Adrenal gland (tissue), 9 donors: ENCODE measurements at regions not wholly inside any gene's neighbourhood (a gene's known extent, or its start where the extent isn't known, plus 50 kb on each side); places are given as distances from the start of the nearest gene placed in this dataset.

Source experiments
- DNase-seq, 7 donors: peaks; one replicate each; pipeline ENCODE4 v3.0.0-alpha.2; 2019 to 2020
- H3K27ac ChIP-seq, 5 donors: fragments of 200-600 bp; sonication (generic) in 4 of 5; 1 replicate in 3 of 5; 2 replicates in 2 of 5; pipeline versions ENCODE4 v1.5.1 to v1.8.0; 2016 to 2020; ENCODE audit warnings: mild to moderate bottlenecking in 1 of 5
- H3K27me3 ChIP-seq: fragments of 200-600 bp; 2 replicates; pipeline ENCODE4 v1.8.0; 2021
- H3K36me3 ChIP-seq, 2 donors: fragments of 200-600 bp; replicated peaks in 1 of 2; 1 replicate in 1 of 2; 2 replicates in 1 of 2; pipeline versions ENCODE4 v1.5.1 to v1.8.0; 2018 to 2022
- H3K4me1 ChIP-seq, 2 donors: fragments of 200-600 bp; replicated peaks in 1 of 2; 1 replicate in 1 of 2; 2 replicates in 1 of 2; pipeline versions ENCODE4 v1.5.1 to v1.8.0; 2018 to 2021
- H3K4me3 ChIP-seq, 4 donors: fragments of 200-600 bp; sonication (generic) in 3 of 4; one replicate each; pipeline ENCODE4 v1.5.1; 2016 to 2018
- H3K9me3 ChIP-seq, 3 donors: fragments of 200-600 bp; sonication (generic) in 1 of 3; replicated peaks in 1 of 3; 1 replicate in 2 of 3; 2 replicates in 1 of 3; pipeline versions ENCODE4 v1.5.1 to v1.8.0; 2016 to 2021
- CTCF ChIP-seq, 6 experiments: fragments of 450-650 bp in 4 of 6; fragments of 200-600 bp in 2 of 6; sonication (generic) in 1 of 6; IDR thresholded peaks; 1 replicate in 5 of 6; 2 replicates in 1 of 6; pipeline versions ENCODE4 v1.5.1 to v1.8.0; 2016 to 2021; ENCODE audit warnings: antibody characterized with exemption in 6 of 6, mild to moderate bottlenecking in 2 of 6, moderate library complexity in 1 of 6
- POLR2A ChIP-seq, 2 donors: fragments of 450-650 bp; IDR thresholded peaks; one replicate each; pipeline ENCODE4 v1.6.1; 2017; ENCODE audit warnings: antibody characterized with exemption in 2 of 2, mild to moderate bottlenecking in 2 of 2, moderate library complexity in 1 of 2
- WGBS, 4 donors: extraction: QIAGEN DNeasy Blood & Tissue Kit in 2 of 4; methylation state at CpG; one replicate each; pipeline versions ENCODE4 v1.1.5 to v1.1.7; 2013 to 2017; 5-methylcytosine and 5-hydroxymethylcytosine counted together
- intact Hi-C, 2 donors: fragments of 100-400 bp; cut with DNase I; formaldehyde crosslinking; loops; one replicate each; pipeline versions ENCODE4 v1.14.1 to v1.15.0; 2022 to 2023
- donor health status: healthy with polysubstance abuse.
- donor health status: Bipolar disorder and iron deficiency.
- donor health status: DM: yes; HTN: yes; CAD: no.
- donor health status: DM: no; HTN: no; CAD: no.
- donor health status: DM: no; HTN: no; CAD: no.

DNA sequence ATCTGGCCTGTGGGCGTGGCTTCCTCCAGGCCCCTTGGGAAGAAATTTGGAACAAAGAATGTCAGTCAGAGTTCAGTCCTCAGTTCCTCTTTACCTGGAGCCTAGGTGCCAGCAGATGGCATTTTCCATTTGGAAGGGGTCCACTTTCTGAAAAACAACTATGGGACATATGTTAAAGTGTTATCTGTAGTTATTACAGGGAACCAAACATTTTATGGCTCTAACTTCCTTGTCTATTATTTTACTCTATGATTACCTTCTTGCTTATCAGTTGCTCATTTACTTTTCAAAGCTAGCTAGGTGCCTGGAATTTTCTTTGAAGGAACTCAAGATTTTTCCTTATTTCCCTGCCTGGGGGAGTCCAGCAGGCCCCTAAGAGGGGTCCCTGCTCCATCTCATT lies 159.8 kb upstream of the PUDP start:
- no peaks in the 10 kb centered on the region for H3K4me1 ChIP-seq
- H3K27ac ChIP-seq, result no peak overlapping the region
- H3K9me3 ChIP-seq, result no peaks in the 10 kb centered on the region
- no peak for DNase-seq
- no peak overlapping the region for H3K4me3 ChIP-seq
- no peaks in the 10 kb centered on the region for H3K36me3 ChIP-seq
- no peak for TF ChIP-seq CTCF (IDR thresholded peaks at IDR 0.05)
- TF ChIP-seq POLR2A (IDR thresholded peaks at IDR 0.05), result no peak
- no peaks in the 10 kb centered on the region for H3K27me3 ChIP-seq
- 90 to 100% (median 94%) methylated on average over 1 of the region's 1 CpG for WGBS, 4 donors
- intact Hi-C loops, result no loop called here

GRCh38 chrX:7294483-7294882 lies 146.5 kb upstream of the PUDP start:
- H3K27ac ChIP-seq, result no peak overlapping the region
- H3K4me3 ChIP-seq, result no peak overlapping the region
- no peak for DNase-seq
- no peaks in the 10 kb centered on the region for H3K27me3 ChIP-seq
- no peaks in the 10 kb centered on the region for H3K9me3 ChIP-seq
- H3K36me3 ChIP-seq, result no peaks in the 10 kb centered on the region
- WGBS, 4 donors, result 69 to 97% (median 82%) methylated on average over 1 of the region's 1 CpG
- intact Hi-C loops, result no loop called here
- TF ChIP-seq CTCF (IDR thresholded peaks at IDR 0.05), result no peak
- no peak for TF ChIP-seq POLR2A (IDR thresholded peaks at IDR 0.05)
- no peaks in the 10 kb centered on the region for H3K4me1 ChIP-seq

- Histone ChIP-seq H3K4me3 (no peak overlapping the region), H3K4me1 (no peaks in the 10 kb centered on the region), H3K27me3 (no peaks in the 10 kb centered on the region), H3K36me3 (no peaks in the 10 kb centered on the region), H3K27ac (no peak overlapping the region), H3K9me3 (no peaks in the 10 kb centered on the region)
- WGBS, 4 donors, result 59 to 68% (median 63%) methylated on average over 6 of the region's 6 CpGs
- TF ChIP-seq POLR2A (IDR thresholded peaks at IDR 0.05), result no peak
- no peak for TF ChIP-seq CTCF (IDR thresholded peaks at IDR 0.05)
- intact Hi-C loops, result no loop called here
- DNase-seq, result no peak
Observed at GRCh38 chrX:7286168-7286837, 138.3 kb upstream of the PUDP start.

DNA sequence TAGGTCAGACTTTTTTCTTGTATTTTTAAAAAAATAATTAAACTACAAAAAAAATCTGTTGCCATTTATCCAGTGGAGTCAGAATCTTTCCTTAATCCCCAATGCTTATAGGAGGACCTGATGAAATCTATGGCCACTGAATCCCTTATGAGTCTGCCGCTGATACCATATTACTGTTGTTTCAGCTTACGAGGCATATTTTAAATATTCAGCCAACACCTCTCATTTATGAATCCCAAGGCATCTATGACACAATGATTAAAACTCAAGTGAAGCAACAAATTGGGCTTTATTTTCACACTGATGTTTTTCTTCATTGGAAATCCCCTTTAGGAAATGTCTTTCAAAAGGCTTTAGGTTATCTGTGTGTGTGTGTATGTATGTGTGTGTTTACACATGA lies 137.8 kb upstream of the PUDP start:
- 90 to 98% (median 93%) methylated on average over 2 of the region's 2 CpGs for WGBS, 4 donors
- H3K4me1 ChIP-seq, result no peaks in the 10 kb centered on the region
- no peak for DNase-seq
- H3K4me3 ChIP-seq, result no peak overlapping the region
- TF ChIP-seq POLR2A (IDR thresholded peaks at IDR 0.05) (no peak), CTCF (IDR thresholded peaks at IDR 0.05) (no peak)
- no peak overlapping the region for H3K27ac ChIP-seq
- intact Hi-C loops, result no loop called here
- H3K36me3 ChIP-seq, result no peaks in the 10 kb centered on the region
- H3K9me3 ChIP-seq, result no peaks in the 10 kb centered on the region
- no peaks in the 10 kb centered on the region for H3K27me3 ChIP-seq
